Osteocyte (in vitro differentiated cells): ENCODE measurements at regions not wholly inside any gene's neighbourhood (a gene's known extent, or its start where the extent isn't known, plus 50 kb on each side); places are given as distances from the start of the nearest gene placed in this dataset.
"Not testable (repeated sequence)": the region's sequence is repeated elsewhere in the genome, so short reads cannot be mapped to it uniquely, and the experiment has no call there.

Experiments
- DNase-seq: peaks from one replicate; pipeline ENCODE4 v3.0.0; 2021; ENCODE audit warnings: mixed read lengths; ENCODE audit not compliant: unreplicated experiment; ENCODE audit errors: extremely low spot score
- H3K27ac Mint-ChIP-seq: one replicate; pipeline ENCODE4 v1.8.0; 2021; ENCODE audit warnings: mild to moderate bottlenecking, mixed read lengths; ENCODE audit not compliant: unreplicated experiment
- H3K27me3 Mint-ChIP-seq: one replicate; pipeline ENCODE4 v1.8.0; 2021; ENCODE audit warnings: mixed read lengths; ENCODE audit not compliant: unreplicated experiment
- H3K36me3 Mint-ChIP-seq: one replicate; pipeline ENCODE4 v1.8.0; 2021; ENCODE audit warnings: mixed read lengths; ENCODE audit not compliant: unreplicated experiment
- H3K4me1 Mint-ChIP-seq: one replicate; pipeline ENCODE4 v1.8.0; 2021; ENCODE audit warnings: mixed read lengths; ENCODE audit not compliant: unreplicated experiment
- H3K4me3 Mint-ChIP-seq: one replicate; pipeline ENCODE4 v1.8.0; 2021; ENCODE audit warnings: mild to moderate bottlenecking, moderate library complexity, mixed read lengths; ENCODE audit not compliant: unreplicated experiment
- H3K9me3 Mint-ChIP-seq: one replicate; pipeline ENCODE4 v1.8.0; 2021; ENCODE audit warnings: mixed read lengths; ENCODE audit not compliant: unreplicated experiment
- TF ChIP-seq, protein P1 (sequence below): fragments of 200-600 bp; sonication (generic); IDR thresholded peaks from 2 replicates; pipeline ENCODE4 v1.5.0; 2021; ENCODE audit warnings: antibody characterized with exemption, mild to moderate bottlenecking, moderate library complexity

DNA sequence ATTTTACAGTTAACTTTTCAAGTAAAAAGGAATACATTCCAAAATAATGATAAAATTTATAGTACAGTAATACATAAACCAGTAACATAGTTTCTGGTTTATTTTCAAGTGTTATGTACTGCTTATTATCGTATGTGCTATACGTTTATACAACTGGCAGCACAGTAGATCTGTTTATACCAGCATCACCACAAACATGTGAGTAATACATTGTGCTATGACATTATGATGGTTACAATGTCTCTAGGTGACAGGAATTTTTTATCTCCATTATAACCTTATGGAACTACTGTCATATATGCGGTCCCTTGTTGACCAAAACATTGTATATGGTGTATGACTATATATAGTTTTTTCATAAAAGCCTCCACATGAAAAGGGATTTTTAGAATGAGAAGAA lies 256.9 kb downstream of the ANKRD50 start:
- TF ChIP-seq, protein P1, sequence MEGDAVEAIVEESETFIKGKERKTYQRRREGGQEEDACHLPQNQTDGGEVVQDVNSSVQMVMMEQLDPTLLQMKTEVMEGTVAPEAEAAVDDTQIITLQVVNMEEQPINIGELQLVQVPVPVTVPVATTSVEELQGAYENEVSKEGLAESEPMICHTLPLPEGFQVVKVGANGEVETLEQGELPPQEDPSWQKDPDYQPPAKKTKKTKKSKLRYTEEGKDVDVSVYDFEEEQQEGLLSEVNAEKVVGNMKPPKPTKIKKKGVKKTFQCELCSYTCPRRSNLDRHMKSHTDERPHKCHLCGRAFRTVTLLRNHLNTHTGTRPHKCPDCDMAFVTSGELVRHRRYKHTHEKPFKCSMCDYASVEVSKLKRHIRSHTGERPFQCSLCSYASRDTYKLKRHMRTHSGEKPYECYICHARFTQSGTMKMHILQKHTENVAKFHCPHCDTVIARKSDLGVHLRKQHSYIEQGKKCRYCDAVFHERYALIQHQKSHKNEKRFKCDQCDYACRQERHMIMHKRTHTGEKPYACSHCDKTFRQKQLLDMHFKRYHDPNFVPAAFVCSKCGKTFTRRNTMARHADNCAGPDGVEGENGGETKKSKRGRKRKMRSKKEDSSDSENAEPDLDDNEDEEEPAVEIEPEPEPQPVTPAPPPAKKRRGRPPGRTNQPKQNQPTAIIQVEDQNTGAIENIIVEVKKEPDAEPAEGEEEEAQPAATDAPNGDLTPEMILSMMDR, result no peak
- Mint-ChIP-seq H3K9me3 (peaks cover 3% of the 10 kb centered on the region), H3K4me3 (no peak overlapping the region), H3K4me1 (peaks cover 3% of the 10 kb centered on the region), H3K27ac (no peak overlapping the region), H3K27me3 (no peaks in the 10 kb centered on the region), H3K36me3 (peaks cover 1% of the 10 kb centered on the region)
- no peak for DNase-seq

GRCh38 chr4:124459196-124459940 lies 253.2 kb downstream of the ANKRD50 start:
- TF ChIP-seq, protein P1, result no peak
- Mint-ChIP-seq H3K4me3 (no peak overlapping the region), H3K27ac (peak overlapping the region; percentile 34), H3K4me1 (no peaks in the 10 kb centered on the region), H3K36me3 (peaks cover 9% of the 10 kb centered on the region), H3K9me3 (peaks cover 15% of the 10 kb centered on the region), H3K27me3 (no peaks in the 10 kb centered on the region)
- no peak for DNase-seq

DNA sequence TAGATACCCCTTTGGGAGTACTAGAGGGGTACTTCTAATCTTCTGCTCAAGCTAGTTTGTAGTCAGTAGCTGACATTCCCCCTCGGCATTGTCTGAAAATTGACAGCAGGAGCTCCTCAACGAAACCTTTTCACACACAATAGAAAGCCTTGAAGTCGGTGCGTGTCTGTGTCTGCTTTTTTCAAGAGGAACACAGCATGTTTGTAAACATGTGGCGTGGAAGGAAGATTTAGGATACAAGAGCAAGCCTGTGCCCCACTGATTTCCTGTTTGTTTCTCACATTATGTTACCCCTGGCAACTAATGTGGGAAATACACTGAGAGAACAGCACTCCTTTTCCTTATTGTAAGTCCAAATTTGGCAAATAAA lies 252.6 kb downstream of the ANKRD50 start:
- H3K27me3 Mint-ChIP-seq, result no peaks in the 10 kb centered on the region
- H3K27ac Mint-ChIP-seq, result peak overlapping the region; percentile 34
- peaks cover 9% of the 10 kb centered on the region for H3K36me3 Mint-ChIP-seq
- peaks cover 15% of the 10 kb centered on the region for H3K9me3 Mint-ChIP-seq
- no peak overlapping the region for H3K4me3 Mint-ChIP-seq
- no peak for DNase-seq
- TF ChIP-seq, protein P1, result no peak
- H3K4me1 Mint-ChIP-seq, result no peaks in the 10 kb centered on the region

DNA sequence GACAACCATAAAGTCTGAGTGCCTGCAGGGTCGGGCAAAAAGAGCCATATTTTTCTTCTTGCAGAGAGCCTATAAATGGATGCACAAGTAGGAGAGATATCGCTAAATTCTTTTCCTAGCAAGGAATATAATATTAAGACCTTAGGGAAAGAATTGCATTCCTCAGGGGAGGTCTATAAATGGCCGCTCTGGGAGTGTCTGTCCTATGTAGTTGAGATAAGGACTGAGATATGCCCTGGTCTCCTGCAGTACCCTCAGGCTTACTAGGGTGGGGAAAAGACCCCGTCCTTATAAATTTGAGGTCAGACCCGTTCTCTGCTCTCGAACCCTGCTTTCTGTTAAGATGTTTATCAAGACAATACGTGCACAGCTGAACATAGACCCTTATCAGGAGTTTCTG lies 250.9 kb downstream of the ANKRD50 start:
- H3K4me3 Mint-ChIP-seq, H3K4me1 Mint-ChIP-seq, H3K27ac Mint-ChIP-seq, H3K27me3 Mint-ChIP-seq, DNase-seq, H3K36me3 Mint-ChIP-seq: not testable (repeated sequence)
- H3K9me3 Mint-ChIP-seq, result peaks cover 15% of the 10 kb centered on the region

- Mint-ChIP-seq H3K27ac (no peak overlapping the region), H3K9me3 (peaks cover 15% of the 10 kb centered on the region), H3K36me3 (peaks cover 9% of the 10 kb centered on the region), H3K4me3 (no peak overlapping the region), H3K4me1 (no peaks in the 10 kb centered on the region), H3K27me3 (no peaks in the 10 kb centered on the region)
- TF ChIP-seq, protein P1, result no peak
- DNase-seq, result no peak
Observed at GRCh38 chr4:124462954-124463828, 249.3 kb downstream of the ANKRD50 start.
